COLO668 (cell line): ENCODE measurements at regions not wholly inside any gene's neighbourhood (a gene's known extent, or its start where the extent isn't known, plus 50 kb on each side); places are given as distances from the start of the nearest gene placed in this dataset.
"Not testable (repeated sequence)": the region's sequence is repeated elsewhere in the genome, so short reads cannot be mapped to it uniquely, and the experiment has no call there.

ENCODE experiments used
- DNase-seq: peaks from one replicate; lab custom pipeline; 2025; ENCODE audit not compliant: unreplicated experiment; lab: John Stamatoyannopoulos, UW

DNA sequence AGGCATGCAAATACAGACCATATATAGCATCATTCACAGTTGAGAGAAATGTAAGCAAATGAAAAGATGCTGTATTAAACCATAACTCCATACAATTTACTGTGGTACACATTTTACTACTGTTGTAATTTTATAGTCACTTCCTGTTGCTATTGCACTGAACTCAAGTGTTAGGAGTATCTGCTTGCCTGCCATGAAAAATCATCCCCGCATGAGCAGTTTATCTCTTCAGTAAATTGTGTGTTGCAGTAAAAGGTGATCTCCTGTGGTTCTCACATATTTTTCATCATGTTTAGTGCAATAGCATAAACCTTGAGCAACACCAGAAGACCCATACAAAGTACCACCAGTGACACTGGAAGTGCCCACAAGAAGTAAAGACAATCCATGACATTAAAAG lies 1153.4 kb downstream of the FAT4 start:
- DNase-seq = no peak

- DNase-seq = no peak
These were observed 1156.1 kb downstream of the FAT4 start for GRCh38 chr4:126470862-126471261.

DNA sequence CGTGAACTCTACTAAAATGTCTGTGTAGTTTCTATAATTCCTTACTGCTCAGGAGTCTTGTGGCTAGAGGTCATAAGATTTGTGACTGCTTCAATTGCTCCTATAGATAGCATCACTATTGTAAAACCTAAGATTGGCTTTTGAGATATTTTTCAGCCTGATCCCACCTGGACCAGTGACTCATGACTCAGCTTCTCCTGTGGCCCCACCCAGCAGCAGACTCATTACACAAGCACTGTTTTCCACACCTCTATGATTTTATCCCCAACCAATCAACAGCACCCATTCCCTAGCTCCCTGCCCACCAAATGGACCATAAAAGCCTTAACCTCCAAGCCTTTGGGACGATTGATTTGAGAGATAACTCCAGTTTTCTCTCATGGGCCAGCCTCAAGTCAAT lies 1157.0 kb upstream of the INTU start:
- no peak for DNase-seq

GRCh38 chr4:126479709-126480108 lies 1153.0 kb upstream of the INTU start:
- DNase-seq = no peak

DNA sequence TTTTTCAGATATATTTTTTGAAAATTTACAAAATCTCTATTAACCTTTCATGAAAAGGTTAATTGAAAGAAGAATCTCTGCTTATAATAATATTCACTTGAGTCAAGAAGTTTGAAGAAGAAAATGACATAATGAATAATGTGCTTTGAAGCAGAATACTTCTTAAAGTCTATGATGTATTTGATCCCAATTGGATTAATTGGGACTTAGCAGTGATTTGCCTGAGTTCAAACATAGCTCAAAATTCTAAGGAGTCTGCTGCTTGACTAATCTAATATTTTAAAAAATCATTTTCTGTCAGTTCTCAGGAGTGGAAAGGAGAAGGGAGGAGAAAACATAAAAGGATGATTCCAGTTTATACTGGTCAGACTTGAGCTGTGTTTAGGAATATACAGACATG lies 1150.4 kb upstream of the INTU start:
- DNase-seq = no peak

- no peak for DNase-seq
These were observed 1146.4 kb upstream of the INTU start for GRCh38 chr4:126486377-126486776.

DNA sequence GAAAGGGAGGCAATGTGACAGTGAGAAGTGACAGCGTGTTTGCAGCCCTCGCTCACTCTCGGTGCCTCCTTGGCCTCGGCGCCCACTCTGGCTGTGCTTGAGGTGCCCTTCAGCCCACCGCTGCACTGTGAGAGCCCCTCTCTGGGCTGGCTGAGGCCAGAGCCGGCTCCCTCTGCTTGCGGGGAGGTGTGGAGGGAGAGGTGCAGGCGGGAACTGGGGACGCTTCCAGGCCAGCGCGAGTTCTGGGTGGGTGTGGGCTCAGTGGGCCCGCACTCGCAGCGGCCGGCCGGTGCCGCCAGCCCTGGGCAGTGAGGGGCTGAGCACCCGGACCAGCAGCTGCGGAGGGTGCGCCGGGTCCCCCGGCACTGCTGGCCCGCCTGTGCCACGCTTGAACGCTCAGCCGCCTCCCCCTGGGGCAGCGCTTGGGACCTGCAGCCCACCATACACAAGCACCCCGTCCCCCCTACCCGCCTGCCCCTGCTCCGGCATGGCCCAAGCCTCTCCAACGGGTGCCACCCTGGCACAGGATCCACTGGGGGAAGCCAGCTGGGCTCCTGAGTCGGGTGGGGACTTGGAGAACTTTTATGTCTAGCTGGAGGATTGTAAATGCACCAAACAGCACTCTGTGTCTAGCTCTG lies 1142.8 kb upstream of the INTU start:
- DNase-seq = no peak

- DNase-seq = no peak
These were observed 1137.5 kb upstream of the INTU start for GRCh38 chr4:126495163-126495752.

GRCh38 chr4:126512979-126513378 lies 1119.8 kb upstream of the INTU start:
- DNase-seq = no peak

DNA sequence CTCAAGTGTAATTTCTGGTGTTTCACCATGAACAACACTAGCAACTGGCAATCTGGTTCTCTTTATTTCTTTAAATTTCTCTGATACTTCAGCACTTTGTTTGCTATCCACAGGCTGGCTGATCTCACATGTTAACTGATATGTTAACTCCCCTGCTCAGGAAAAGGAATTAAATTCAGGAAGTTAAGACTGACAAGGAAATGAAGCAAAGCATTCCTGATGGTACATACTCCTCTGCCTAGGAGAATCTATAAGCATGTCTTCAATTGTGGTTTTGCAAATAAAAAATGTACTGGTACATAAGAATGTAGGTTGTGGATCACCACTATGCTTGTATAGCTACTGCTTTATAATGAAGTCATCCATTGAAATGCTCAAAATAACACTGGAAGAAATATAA lies 1119.2 kb upstream of the INTU start:
- DNase-seq = no peak

DNA sequence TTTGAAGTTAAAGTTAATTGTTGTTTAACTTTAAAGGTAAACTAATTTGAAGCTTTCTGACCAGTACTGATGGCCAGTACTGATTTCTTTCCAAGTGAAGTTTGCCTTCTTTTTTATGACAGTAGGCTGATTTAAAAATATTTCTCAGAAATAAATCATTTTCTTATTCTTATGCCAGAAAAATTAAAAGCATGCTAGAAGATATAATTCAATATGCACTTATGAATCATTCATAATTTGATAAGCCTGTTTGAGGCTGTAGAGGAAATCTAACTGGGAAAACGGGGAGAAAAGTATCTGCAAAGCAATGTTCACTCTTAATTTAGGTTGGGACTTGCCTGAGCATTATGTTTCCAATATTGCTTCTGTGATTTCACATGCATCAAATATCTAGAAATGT lies 1112.0 kb upstream of the INTU start:
- DNase-seq = no peak

GRCh38 chr4:126525400-126525799 lies 1107.4 kb upstream of the INTU start:
- not testable (repeated sequence) for DNase-seq

DNA sequence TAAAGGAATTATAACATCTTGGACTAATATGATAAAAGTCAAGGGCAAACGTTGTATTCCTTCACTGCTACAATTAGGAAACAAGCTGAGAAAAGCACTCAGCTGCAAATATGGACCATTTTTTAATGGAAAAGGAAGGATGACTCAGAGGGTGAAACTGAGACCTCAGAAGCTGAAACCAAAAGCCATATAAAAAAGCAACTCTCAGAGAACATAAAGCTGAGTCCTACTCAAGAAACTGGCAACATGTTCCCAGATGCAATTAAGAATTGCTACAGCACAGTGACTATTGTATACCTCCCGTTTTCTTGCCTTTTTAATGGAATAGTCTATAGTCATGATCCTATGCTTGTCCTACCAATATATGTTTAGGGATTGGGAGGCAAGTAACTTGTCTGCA lies 1106.4 kb upstream of the INTU start:
- no peak for DNase-seq

DNA sequence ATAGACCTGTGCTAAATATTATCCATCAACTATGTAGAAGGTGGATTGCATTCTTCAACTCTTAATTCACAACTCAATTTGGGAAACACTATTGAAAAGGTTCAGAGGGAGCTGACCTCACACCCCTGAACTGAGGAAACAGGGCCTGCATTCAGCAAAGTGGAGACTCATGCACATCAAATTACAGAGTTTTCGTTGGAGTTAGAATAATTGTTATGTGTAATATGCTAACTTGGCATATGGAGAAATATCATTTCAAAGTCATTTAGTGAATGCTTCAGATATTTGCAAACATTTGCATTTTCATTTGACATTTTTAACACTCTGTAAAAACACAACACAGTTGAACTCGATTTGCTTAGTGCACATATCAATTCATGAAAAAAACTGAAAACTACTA lies 1102.8 kb upstream of the INTU start:
- DNase-seq = no peak

DNA sequence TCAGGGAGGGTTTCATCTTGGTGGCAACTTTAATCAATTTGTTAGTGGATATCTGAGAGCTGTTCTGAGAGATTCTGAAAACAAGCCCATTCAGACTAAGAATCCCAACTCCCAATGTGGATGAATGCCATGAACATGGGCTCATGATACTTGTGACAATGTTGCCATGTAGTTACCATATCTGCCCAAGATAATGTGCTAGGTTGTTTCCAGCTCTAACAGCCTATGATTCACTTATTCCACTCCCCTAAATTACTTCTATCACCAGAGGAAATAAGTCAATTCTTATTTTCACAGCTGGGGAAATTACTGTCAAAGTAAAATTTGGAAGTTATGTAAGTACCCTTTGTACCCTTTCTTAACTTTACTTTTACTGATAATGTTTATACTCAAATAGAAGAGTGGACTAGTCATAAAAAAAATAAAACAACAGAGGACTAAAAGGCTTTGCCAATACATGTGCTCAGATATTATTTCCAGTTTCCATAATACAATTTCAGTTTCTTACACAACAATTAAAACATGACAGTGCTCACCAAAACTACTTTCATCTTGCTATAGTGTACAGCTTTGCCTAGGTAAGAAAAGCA lies 1101.7 kb upstream of the INTU start:
- no peak for DNase-seq

- no peak for DNase-seq
These were observed 1100.2 kb upstream of the INTU start for GRCh38 chr4:126532527-126532926.

DNA sequence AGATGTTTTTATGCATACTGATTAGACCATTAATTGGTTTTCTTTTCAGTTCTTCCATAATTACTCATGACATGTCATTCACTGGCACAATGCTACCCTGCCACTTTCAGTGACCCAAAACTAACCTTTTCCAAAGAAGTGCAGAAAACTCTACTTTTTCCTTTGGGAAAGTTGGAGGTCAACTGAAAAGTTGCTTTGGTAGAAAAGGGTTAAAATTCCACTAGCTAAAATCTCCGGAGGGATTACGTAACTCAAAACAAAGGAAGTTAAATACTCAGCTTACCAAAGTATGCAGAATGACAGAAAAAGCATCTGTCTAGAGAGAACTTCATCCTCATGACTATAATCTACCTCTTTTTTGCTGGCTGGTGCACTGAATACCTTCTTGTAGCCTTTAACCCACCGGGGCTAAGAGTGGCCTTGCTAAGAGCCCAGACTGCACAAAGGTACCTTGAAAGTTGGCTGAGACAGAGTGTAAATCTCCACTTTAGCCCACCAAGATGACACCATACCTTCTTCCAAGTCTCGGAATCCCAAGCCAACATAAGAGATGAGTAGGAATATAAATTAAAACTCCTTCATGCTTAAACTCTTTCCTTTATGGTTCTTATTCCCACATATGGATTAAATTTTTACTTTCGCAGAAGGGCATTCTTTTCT lies 1099.5 kb upstream of the INTU start:
- no peak for DNase-seq

DNA sequence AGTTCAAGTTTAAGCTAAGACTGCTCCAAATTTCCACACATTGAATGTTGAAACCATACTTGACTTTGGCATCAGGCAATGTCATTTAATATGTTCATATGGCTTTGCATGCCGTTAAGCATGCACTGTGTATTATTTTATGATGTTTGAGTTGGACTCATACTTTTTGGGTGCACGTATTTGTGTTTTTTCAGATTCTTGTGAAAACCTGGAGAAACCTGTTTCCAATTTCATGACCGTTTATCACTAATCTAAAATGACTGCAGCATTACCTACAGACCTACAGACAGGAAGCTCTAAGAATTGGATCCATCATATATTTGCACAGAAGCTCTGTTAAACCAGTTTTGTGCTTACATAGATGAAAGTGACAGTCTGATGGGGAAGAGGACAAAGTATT lies 1093.0 kb upstream of the INTU start:
- no peak for DNase-seq

- DNase-seq = no peak
These were observed 1090.9 kb upstream of the INTU start for GRCh38 chr4:126541820-126542219.

GRCh38 chr4:126544276-126544675 lies 1088.5 kb upstream of the INTU start:
- DNase-seq = no peak

DNA sequence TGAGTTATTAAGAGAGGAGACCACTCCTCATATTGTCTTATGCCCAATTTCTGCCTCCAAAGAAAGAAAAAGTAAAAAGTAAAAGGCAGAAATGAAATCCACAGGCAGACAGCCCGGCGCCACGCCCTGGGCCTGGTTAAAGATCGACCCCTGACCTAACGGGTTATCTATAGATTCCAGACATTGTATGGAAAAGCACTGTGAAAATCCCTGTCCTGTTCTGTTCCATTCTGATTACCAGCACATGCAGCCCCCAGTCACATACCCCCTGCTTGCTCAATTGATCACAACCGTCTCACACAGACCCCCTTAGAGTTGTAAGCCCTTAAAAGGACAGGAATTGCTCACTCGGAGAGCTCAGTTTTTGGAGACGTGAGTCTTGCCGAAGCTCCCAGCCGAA lies 1086.6 kb upstream of the INTU start:
- DNase-seq = not testable (repeated sequence)

GRCh38 chr4:126547352-126547751 lies 1085.4 kb upstream of the INTU start:
- no peak for DNase-seq
